Cardiac muscle cell (in vitro differentiated cells and primary cell): ENCODE measurements at regions not wholly inside any gene's neighbourhood (a gene's known extent, or its start where the extent isn't known, plus 50 kb on each side); places are given as distances from the start of the nearest gene placed in this dataset.

Source experiments
- DNase-seq, 2 donors: peaks; one replicate each; pipeline versions ENCODE4 v3.0.0 to v3.0.0-alpha.2; 2010 to 2017; ENCODE audit warnings: low read depth in 1 of 2, low spot score in 1 of 2
- H3K27ac ChIP-seq: fragments of 200-600 bp; sonication (generic); 2 replicates; pipeline ENCODE4 v1.5.1; 2016
- H3K27me3 ChIP-seq: fragments of 200-600 bp; sonication (generic); 2 replicates; pipeline ENCODE4 v1.6.0; 2016; ENCODE audit warnings: control low read depth
- H3K36me3 ChIP-seq: fragments of 200-600 bp; sonication (generic); 2 replicates; pipeline ENCODE4 v1.5.1; 2016; ENCODE audit warnings: control low read depth
- H3K4me1 ChIP-seq: fragments of 200-600 bp; sonication (generic); 2 replicates; pipeline ENCODE4 v1.8.1; 2017; ENCODE audit warnings: low read depth, mild to moderate bottlenecking, mixed run types
- H3K4me3 ChIP-seq: fragments of 200-600 bp; sonication (generic); 2 replicates; pipeline ENCODE4 v1.5.1; 2016; ENCODE audit warnings: mild to moderate bottlenecking
- H3K9me3 ChIP-seq: fragments of 200-600 bp; sonication (generic); 2 replicates; pipeline ENCODE4 v1.5.1; 2017; ENCODE audit warnings: low read depth, mild to moderate bottlenecking, control low read depth
- CTCF ChIP-seq: IDR thresholded peaks from 2 replicates; pipeline ENCODE4 v1.5.1; 2012; ENCODE audit warnings: low read depth, mild to moderate bottlenecking, low read length

GRCh38 chr17:55903028-55903690 lies 152.3 kb downstream of the PCTP start:
- TF ChIP-seq CTCF, result no peak
- DNase-seq, result no peak
- Histone ChIP-seq H3K4me3 (no peak overlapping the region), H3K36me3 (no peaks in the 10 kb centered on the region), H3K4me1 (no peaks in the 10 kb centered on the region), H3K27me3 (no peaks in the 10 kb centered on the region), H3K9me3 (no peaks in the 10 kb centered on the region), H3K27ac (no peak overlapping the region)

DNA sequence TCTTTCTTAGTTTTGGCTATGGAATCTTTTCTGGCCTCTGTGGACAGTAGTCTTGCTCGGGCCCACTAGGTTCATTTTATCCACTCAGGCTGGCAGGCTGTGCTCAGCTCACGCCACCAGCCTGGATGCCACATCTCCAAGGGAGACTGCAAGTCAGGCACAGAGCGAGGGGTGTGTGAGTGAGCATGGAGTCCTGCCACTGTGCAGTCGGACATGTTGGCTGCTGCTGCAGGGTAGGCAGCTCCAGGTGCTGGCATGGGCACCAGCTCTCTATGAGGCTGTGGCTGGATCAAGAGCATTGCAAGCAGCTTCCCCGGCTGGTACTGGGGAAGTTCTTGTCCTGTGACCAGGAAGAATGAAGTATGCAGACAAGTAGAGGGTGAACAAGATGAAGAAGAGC lies 158.9 kb downstream of the PCTP start:
- no peak overlapping the region for H3K4me3 ChIP-seq
- TF ChIP-seq CTCF, result no peak
- DNase-seq, result no peak

DNA sequence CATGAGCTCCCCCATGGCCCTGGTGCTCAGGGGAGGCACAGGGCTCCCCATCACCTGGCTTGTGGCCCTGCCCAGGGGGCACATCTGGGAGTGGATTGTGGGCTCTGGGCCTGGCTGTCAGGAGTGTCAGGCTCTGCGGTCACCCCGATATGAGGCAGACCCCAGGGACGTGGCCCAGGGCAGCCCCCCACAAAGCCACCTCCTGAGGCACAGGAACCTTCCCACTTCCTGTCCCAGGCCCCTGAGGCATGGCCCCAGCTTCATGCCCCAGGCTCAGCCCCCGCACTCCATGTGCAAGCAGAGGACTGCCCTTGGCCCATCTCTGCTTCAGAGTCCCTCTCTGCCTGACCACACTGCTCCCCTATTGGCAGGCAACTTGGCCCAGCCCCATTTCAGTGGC lies 160.3 kb downstream of the PCTP start:
- H3K27me3 ChIP-seq, result peaks cover 3% of the 10 kb centered on the region
- no peak for TF ChIP-seq CTCF
- H3K4me1 ChIP-seq, result no peaks in the 10 kb centered on the region
- no peak overlapping the region for H3K27ac ChIP-seq
- no peak overlapping the region for H3K4me3 ChIP-seq
- DNase-seq, result no peak
- H3K9me3 ChIP-seq, result no peaks in the 10 kb centered on the region
- no peaks in the 10 kb centered on the region for H3K36me3 ChIP-seq

More for the DNA sequence above, 158.9 kb downstream of the PCTP start:
- Histone ChIP-seq H3K27ac (no peak overlapping the region), H3K36me3 (no peaks in the 10 kb centered on the region), H3K27me3 (peaks cover 3% of the 10 kb centered on the region), H3K4me1 (no peaks in the 10 kb centered on the region), H3K9me3 (no peaks in the 10 kb centered on the region)

DNA sequence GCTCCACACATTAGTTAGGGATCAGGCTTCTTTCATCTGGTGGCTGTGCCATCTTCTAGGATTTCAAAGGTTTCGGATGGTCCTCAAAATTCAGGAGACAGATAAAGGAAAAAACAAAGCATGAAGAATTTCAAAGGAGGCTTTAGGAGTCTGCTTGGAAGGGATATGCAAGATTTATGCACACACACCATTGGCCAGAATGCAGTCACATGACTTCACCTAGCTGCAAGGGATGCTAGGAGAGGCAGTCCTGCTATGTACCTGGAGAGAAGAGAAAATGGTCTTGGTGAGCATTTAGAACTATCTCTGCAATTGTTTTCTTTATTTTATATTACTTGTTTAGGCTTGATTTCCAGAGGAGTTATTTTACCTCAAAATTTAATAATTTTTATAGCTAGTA lies 174.6 kb downstream of the PCTP start:
- Histone ChIP-seq H3K9me3 (no peaks in the 10 kb centered on the region), H3K27me3 (no peaks in the 10 kb centered on the region), H3K4me3 (no peak overlapping the region), H3K4me1 (peaks cover 14% of the 10 kb centered on the region), H3K27ac (no peak overlapping the region), H3K36me3 (no peaks in the 10 kb centered on the region)
- DNase-seq, result no peak
- no peak for TF ChIP-seq CTCF

DNA sequence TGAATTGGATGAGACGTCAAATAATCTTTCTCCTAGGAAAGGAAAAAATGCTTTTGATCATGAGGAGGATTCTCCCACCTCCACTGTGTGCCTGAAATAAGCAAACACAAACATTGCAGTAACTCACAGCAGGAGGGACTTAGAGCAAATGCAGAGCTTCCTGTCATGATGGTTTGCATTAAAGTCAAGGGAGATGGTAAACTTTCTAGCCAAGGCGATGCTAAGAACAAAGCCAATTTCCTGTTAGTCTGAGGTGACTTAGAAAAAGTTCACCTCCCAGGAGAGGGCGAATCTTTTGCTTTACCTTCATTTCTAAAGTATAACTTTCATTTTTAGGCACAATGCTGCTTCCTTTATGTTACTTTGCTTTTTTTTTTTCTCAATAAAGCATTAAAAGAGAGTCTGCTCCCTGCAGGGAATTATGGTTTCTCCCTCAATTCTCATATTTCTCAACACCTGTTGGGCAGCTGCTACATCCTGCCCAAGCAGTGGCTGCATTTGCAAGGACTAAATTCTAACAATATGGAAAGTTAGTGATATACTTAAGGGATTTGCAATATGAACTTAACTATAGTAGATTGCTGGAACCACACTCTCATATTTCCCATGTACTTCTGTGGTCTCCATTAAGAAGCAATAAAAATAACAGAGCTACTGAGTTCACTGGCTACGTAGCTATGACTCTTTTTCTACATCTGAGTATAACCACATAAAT lies 175.6 kb downstream of the PCTP start:
- Histone ChIP-seq H3K4me3 (no peak overlapping the region), H3K27ac (no peak overlapping the region), H3K9me3 (no peaks in the 10 kb centered on the region), H3K27me3 (no peaks in the 10 kb centered on the region), H3K4me1 (peaks cover 12% of the 10 kb centered on the region), H3K36me3 (no peaks in the 10 kb centered on the region)
- TF ChIP-seq CTCF, result no peak
- no peak for DNase-seq
